Stimulated activated CD4-positive, alpha-beta T cell treated with anti-CD3 and anti-CD28 coated beads, TNF-alpha, amount 100 ng/mL, for 48 hours (primary cell): ENCODE measurements at regions not wholly inside any gene's neighbourhood (a gene's known extent, or its start where the extent isn't known, plus 50 kb on each side); places are given as distances from the start of the nearest gene placed in this dataset.

Experiments
- DNase-seq, 3 donors: peaks; one replicate each; pipeline ENCODE4 v3.0.0-alpha.2; 2020; ENCODE audit warnings: low read depth in 3 of 3

GRCh38 chr3:70120357-70120966 is 120.9 kb downstream of the SAMMSON start:
- DNase-seq = peak; percentile 37 to 63 (median 40)

- no peak for DNase-seq
Observed at GRCh38 chr3:70127192-70127591, 127.7 kb downstream of the SAMMSON start.

GRCh38 chr3:70137366-70137765 is 137.8 kb downstream of the SAMMSON start:
- DNase-seq = no peak

DNA sequence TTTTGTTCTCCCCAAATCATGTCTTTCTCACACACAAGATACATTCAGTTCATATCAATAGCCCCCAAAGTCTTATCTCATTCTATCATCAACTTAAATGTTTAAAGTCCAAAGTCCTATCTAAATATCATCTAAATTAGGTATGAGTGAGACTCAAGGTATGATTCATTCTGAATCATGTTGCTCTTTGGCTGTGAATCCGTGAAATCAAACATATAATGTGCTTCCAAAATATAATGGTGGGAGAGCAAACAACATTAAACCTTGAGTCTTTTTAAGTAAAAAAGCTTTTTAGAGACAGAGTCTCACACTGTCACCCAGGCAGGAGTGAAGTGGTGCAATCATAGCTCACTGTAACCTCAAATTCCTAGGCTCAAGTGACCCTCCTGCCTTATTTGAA is 139.1 kb downstream of the SAMMSON start:
- no peak for DNase-seq
